ENCODE measurements at regions not wholly inside any gene's neighbourhood (a gene's known extent, or its start where the extent isn't known, plus 50 kb on each side); places are given as distances from the start of the nearest gene placed in this dataset.

DNA sequence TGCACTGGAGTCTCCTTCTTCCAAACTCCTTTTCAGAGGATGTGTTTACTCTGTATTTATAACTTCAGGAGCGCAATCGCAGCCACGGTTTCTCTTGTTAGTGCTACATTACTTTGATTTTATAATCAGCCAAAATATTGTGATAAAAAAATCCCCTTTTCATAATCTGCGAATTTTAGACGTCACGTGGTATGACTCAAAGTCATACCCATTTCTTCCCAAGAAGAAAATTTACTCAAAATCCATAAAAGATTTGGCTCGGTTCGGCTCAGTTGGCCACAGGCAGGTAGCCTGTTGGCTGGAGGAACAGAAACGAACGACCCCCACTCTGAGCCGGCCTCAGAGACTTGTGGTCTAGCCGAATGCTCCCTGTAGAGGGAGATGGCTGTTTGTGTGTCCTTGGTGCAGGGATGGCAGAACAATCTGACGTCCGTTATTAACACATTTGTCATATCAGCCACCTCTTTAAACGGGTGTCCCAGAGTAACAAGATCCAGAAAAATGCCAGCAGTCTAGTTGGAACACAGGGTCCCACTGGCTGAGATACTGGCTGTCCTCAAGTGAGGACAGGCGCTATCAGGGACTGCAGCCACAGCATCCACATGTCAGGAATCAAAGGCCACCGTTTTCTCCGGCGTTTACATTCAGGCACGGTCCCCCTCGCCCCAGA is 247.6 kb downstream of the DLL1 start:
- Histone ChIP-seq H3K27ac (replicated peaks in 1 of 4) (no peak overlapping the region), H3K4me1 (peaks cover 12 to 20% (median 17%) of the 10 kb centered on the region in 4 donors), H3K4me3 (no peak overlapping the region), H3K27me3 (no peaks in the 10 kb centered on the region), H3K36me3 (no peaks in the 10 kb centered on the region), H3K9me3 (no peaks in the 10 kb centered on the region)
- intact Hi-C loops (cut with DNase I): no loop called here
- 91% methylated on average over 20 of the region's 21 CpGs for WGBS
- DNase-seq (ENCODE audit: extremely low spot score): no peak
- no peak for TF ChIP-seq POLR2AphosphoS5 (IDR thresholded peaks at IDR 0.05)
- TF ChIP-seq EP300 (IDR thresholded peaks at IDR 0.05): no peak
- TF ChIP-seq POLR2A (IDR thresholded peaks at IDR 0.05; ENCODE audit: low read depth): no peak
- TF ChIP-seq, protein P1, sequence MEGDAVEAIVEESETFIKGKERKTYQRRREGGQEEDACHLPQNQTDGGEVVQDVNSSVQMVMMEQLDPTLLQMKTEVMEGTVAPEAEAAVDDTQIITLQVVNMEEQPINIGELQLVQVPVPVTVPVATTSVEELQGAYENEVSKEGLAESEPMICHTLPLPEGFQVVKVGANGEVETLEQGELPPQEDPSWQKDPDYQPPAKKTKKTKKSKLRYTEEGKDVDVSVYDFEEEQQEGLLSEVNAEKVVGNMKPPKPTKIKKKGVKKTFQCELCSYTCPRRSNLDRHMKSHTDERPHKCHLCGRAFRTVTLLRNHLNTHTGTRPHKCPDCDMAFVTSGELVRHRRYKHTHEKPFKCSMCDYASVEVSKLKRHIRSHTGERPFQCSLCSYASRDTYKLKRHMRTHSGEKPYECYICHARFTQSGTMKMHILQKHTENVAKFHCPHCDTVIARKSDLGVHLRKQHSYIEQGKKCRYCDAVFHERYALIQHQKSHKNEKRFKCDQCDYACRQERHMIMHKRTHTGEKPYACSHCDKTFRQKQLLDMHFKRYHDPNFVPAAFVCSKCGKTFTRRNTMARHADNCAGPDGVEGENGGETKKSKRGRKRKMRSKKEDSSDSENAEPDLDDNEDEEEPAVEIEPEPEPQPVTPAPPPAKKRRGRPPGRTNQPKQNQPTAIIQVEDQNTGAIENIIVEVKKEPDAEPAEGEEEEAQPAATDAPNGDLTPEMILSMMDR (IDR thresholded peaks at IDR 0.05): no peak

DNA sequence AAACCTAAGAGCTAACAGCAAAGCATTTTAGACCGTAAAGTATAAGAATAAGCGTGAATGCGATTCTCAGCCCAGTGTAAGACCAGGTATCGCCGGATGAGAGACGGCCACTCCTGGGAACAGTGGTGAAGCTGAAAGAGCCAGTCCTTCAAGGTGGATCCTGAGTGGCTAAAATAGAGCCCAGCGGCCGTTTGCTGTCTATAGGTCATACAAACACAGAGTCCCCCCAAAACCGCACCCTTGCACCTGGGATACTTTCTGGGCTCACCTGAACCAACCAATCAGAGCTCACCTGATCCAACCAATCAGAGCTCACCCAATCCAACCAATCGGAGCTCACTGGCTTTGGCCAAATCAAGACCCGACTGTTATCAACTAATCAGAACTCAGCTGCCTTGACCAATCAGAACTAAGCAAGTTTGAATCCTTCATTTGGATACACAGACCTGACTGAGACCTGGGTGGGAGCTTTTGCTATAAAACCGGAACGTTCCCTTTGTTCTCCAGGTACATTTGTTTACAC is 248.2 kb downstream of the DLL1 start:
- Histone ChIP-seq H3K36me3 (no peaks in the 10 kb centered on the region), H3K9me3 (no peaks in the 10 kb centered on the region), H3K27me3 (no peaks in the 10 kb centered on the region), H3K27ac (replicated peaks in 1 of 4) (no peak overlapping the region), H3K4me1 (peaks cover 12 to 26% (median 17%) of the 10 kb centered on the region in 4 donors), H3K4me3 (no peak overlapping the region)
- no peak for TF ChIP-seq POLR2A (IDR thresholded peaks at IDR 0.05; ENCODE audit: low read depth)
- TF ChIP-seq, protein P1 (IDR thresholded peaks at IDR 0.05): no peak
- TF ChIP-seq POLR2AphosphoS5 (IDR thresholded peaks at IDR 0.05): no peak
- TF ChIP-seq EP300 (IDR thresholded peaks at IDR 0.05): no peak
- no peak for DNase-seq (ENCODE audit: extremely low spot score)
- intact Hi-C loops (cut with DNase I): no loop called here
- WGBS: 92% methylated on average over 12 of the region's 13 CpGs

DNA sequence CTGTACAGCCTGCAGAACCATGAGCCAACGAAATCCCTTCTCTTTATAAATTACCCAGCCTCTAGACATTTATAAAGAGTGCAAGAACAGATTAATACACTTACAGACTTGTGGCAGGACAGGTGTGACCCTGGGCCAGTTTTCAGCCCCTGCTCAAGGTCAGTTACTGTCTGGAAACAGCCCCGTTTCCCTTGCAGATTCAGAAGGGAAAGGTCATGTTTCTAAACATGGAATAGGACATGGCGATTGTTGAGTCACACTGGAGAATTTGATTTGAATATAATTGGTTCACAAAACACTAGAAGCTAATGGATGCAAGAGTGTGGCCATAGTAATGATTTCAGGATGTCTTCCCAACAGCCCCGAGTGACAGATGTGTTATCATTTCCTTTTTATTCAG is 248.8 kb downstream of the DLL1 start:
- no peak for DNase-seq (ENCODE audit: extremely low spot score)
- intact Hi-C loops (cut with DNase I): no loop called here
- H3K36me3 ChIP-seq: no peaks in the 10 kb centered on the region
- WGBS: 59% methylated on average over 4 of the region's 4 CpGs
- no peak overlapping the region for H3K27ac ChIP-seq (replicated peaks in 1 of 4)
- H3K9me3 ChIP-seq: no peaks in the 10 kb centered on the region
- H3K27me3 ChIP-seq: no peaks in the 10 kb centered on the region
- H3K4me1 ChIP-seq: peaks cover 12 to 31% (median 17%) of the 10 kb centered on the region in 4 donors
- TF ChIP-seq, protein P1 (IDR thresholded peaks at IDR 0.05): no peak
- no peak for TF ChIP-seq POLR2A (IDR thresholded peaks at IDR 0.05; ENCODE audit: low read depth)
- no peak for TF ChIP-seq EP300 (IDR thresholded peaks at IDR 0.05)
- no peak for TF ChIP-seq POLR2AphosphoS5 (IDR thresholded peaks at IDR 0.05)
- H3K4me3 ChIP-seq: no peak overlapping the region

DNA sequence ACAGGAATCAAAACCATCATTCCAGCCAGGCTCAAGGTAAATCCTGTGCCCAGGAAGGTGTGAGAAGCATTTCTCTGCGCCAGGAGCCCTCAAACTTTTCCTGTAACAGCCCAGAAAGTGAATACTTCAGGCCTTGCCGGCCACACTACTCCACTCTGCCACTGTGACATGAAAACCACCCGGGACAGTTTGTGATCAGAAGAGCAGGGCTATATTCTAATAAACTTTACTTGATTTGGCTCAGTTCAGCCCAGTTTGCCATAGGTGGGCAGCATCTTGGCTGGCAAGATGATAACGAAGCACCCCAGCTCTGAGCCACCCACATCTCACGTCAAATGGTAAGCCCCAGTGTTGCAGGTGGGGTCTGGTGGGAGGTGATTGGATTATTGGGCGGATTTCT is 249.4 kb downstream of the DLL1 start:
- Histone ChIP-seq H3K4me3 (no peak overlapping the region), H3K36me3 (no peaks in the 10 kb centered on the region), H3K27ac (replicated peaks in 1 of 4) (no peak overlapping the region), H3K4me1 (peaks cover 9 to 26% (median 15%) of the 10 kb centered on the region in 4 donors), H3K27me3 (no peaks in the 10 kb centered on the region), H3K9me3 (no peaks in the 10 kb centered on the region)
- 90% methylated on average over 6 of the region's 6 CpGs for WGBS
- intact Hi-C loops (cut with DNase I): no loop called here
- DNase-seq (ENCODE audit: extremely low spot score): no peak
- TF ChIP-seq EP300 (IDR thresholded peaks at IDR 0.05): no peak
- TF ChIP-seq POLR2AphosphoS5 (IDR thresholded peaks at IDR 0.05): no peak
- TF ChIP-seq, protein P1 (IDR thresholded peaks at IDR 0.05): no peak
- TF ChIP-seq POLR2A (IDR thresholded peaks at IDR 0.05; ENCODE audit: low read depth): no peak

Measured in esophagus muscularis mucosa (tissue), 4 donors.